Lower leg skin (tissue), 3 donors: ENCODE measurements at regions not wholly inside any gene's neighbourhood (a gene's known extent, or its start where the extent isn't known, plus 50 kb on each side); places are given as distances from the start of the nearest gene placed in this dataset.

Experiments used
- CTCF ChIP-seq, 3 donors: fragments of 450-650 bp; IDR thresholded peaks; one replicate each; pipeline ENCODE4 v1.5.1; 2016; ENCODE audit warnings: antibody characterized with exemption in 3 of 3, mild to moderate bottlenecking in 3 of 3, moderate library complexity in 2 of 3
- POLR2A ChIP-seq, 2 donors: fragments of 450-650 bp; IDR thresholded peaks; one replicate each; pipeline ENCODE4 v1.6.1; 2016 to 2017; ENCODE audit warnings: antibody characterized with exemption in 2 of 2, mild to moderate bottlenecking in 1 of 2, moderate library complexity in 1 of 2

GRCh38 chr2:16073471-16073870 lies 133.1 kb downstream of the MYCN start:
- TF ChIP-seq CTCF (IDR thresholded peaks at IDR 0.05) (no peak), POLR2A (IDR thresholded peaks at IDR 0.05) (no peak)
